Activated T-cell treated with anti-CD3 and anti-CD28 coated beads for 24 hours (primary cell): ENCODE measurements at regions not wholly inside any gene's neighbourhood (a gene's known extent, or its start where the extent isn't known, plus 50 kb on each side); places are given as distances from the start of the nearest gene placed in this dataset.

Source experiments
- DNase-seq: peaks from one replicate; pipeline ENCODE4 v3.0.0-alpha.2; 2020; ENCODE audit warnings: low read depth

GRCh38 chr15:66905954-66906353 lies 159.4 kb upstream of the SMAD3 start:
- no peak for DNase-seq

GRCh38 chr15:66906668-66907614 lies 158.5 kb upstream of the SMAD3 start:
- no peak for DNase-seq

- no peak for DNase-seq
Observed at GRCh38 chr15:66907826-66908743, 157.3 kb upstream of the SMAD3 start.

- DNase-seq: no peak
Observed at GRCh38 chr15:66908744-66909095, 156.7 kb upstream of the SMAD3 start.

- no peak for DNase-seq
Observed at GRCh38 chr15:66909381-66909890, 156.0 kb upstream of the SMAD3 start.

GRCh38 chr15:66911131-66911700 lies 154.2 kb upstream of the SMAD3 start:
- no peak for DNase-seq

GRCh38 chr15:66912001-66912400 lies 153.4 kb upstream of the SMAD3 start:
- no peak for DNase-seq

GRCh38 chr15:66912441-66912840 lies 153.0 kb upstream of the SMAD3 start:
- DNase-seq: no peak

GRCh38 chr15:66917904-66918448 lies 147.4 kb upstream of the SMAD3 start:
- DNase-seq: no peak

GRCh38 chr15:66919421-66919820 lies 146.0 kb upstream of the SMAD3 start:
- DNase-seq: no peak

GRCh38 chr15:66921319-66921915 lies 144.0 kb upstream of the SMAD3 start:
- no peak for DNase-seq

GRCh38 chr15:66922608-66923007 lies 142.8 kb upstream of the SMAD3 start:
- DNase-seq: no peak

- DNase-seq: no peak
Observed at GRCh38 chr15:66923438-66923881, 141.9 kb upstream of the SMAD3 start.

- no peak for DNase-seq
Observed at GRCh38 chr15:66924889-66925288, 140.5 kb upstream of the SMAD3 start.

- no peak for DNase-seq
Observed at GRCh38 chr15:66925721-66926120, 139.7 kb upstream of the SMAD3 start.

- no peak for DNase-seq
Observed at GRCh38 chr15:66927201-66928077, 138.0 kb upstream of the SMAD3 start.

- no peak for DNase-seq
Observed at GRCh38 chr15:66928101-66928500, 137.3 kb upstream of the SMAD3 start.

- DNase-seq: no peak
Observed at GRCh38 chr15:66928784-66929183, 136.6 kb upstream of the SMAD3 start.

- no peak for DNase-seq
Observed at GRCh38 chr15:66929843-66930402, 135.5 kb upstream of the SMAD3 start.
